ENCODE measurements at regions not wholly inside any gene's neighbourhood (a gene's known extent, or its start where the extent isn't known, plus 50 kb on each side); places are given as distances from the start of the nearest gene placed in this dataset.
A peak's percentile ranks its signal among the peaks of the same experiment; 100 is the strongest.

DNA sequence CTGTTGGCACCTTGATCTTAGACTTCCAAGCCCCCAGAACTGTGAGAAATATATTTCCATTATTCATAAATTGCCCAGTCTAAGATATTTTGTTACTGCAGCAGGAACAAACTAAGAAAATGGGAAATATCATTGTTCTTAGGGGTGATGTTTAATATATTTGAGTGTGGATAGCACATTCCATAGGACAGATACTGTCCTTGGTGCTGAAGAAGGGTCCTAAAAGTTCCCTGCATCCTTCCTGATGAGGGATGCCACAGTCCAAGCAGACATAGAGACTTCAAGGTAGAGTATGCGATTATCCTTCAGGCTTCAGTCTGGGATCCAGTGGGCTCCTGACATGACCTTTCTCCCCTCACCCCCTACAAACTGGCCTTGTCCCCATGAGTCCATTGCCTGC lies 689.0 kb downstream of the TDRD15 start:
- ChIA-PET POLR2A (no interaction called here), CTCF (no interaction called here)
- no peaks in the 10 kb centered on the region for H3K27me3 ChIP-seq (ENCODE audit: control insufficient read depth, insufficient read depth, low read length)
- no TSS peak for BruUV-seq (replicated peaks)
- no peak overlapping the region for H3K27ac ChIP-seq (ENCODE audit: low read length)
- no peaks in the 10 kb centered on the region for H3K36me3 ChIP-seq (ENCODE audit: control insufficient read depth, insufficient read depth, low read length)
- DNase-seq (ENCODE audit: low read depth, low spot score) (no peak), ATAC-seq (no peak)
- in situ Hi-C loops (cut with HindIII; ENCODE audit: low pct_unique_long_range_greater_than_20kb, low sequenced_read_pairs) (no loop called here), intact Hi-C loops (cut with micrococcal nuclease; ENCODE audit: unreplicated experiment) (no loop called here)
- H3K4me1 ChIP-seq (ENCODE audit: control insufficient read depth, insufficient read depth, low read length) = no peaks in the 10 kb centered on the region
- no peak overlapping the region for H3K4me3 ChIP-seq (ENCODE audit: low read depth in 2 of 2, low read length in 2 of 2)
- no peak for TF ChIP-seq POLR2AphosphoS5 (IDR thresholded peaks at IDR 0.05; ENCODE audit: low read depth, low read length)
- TF ChIP-seq, protein P1, sequence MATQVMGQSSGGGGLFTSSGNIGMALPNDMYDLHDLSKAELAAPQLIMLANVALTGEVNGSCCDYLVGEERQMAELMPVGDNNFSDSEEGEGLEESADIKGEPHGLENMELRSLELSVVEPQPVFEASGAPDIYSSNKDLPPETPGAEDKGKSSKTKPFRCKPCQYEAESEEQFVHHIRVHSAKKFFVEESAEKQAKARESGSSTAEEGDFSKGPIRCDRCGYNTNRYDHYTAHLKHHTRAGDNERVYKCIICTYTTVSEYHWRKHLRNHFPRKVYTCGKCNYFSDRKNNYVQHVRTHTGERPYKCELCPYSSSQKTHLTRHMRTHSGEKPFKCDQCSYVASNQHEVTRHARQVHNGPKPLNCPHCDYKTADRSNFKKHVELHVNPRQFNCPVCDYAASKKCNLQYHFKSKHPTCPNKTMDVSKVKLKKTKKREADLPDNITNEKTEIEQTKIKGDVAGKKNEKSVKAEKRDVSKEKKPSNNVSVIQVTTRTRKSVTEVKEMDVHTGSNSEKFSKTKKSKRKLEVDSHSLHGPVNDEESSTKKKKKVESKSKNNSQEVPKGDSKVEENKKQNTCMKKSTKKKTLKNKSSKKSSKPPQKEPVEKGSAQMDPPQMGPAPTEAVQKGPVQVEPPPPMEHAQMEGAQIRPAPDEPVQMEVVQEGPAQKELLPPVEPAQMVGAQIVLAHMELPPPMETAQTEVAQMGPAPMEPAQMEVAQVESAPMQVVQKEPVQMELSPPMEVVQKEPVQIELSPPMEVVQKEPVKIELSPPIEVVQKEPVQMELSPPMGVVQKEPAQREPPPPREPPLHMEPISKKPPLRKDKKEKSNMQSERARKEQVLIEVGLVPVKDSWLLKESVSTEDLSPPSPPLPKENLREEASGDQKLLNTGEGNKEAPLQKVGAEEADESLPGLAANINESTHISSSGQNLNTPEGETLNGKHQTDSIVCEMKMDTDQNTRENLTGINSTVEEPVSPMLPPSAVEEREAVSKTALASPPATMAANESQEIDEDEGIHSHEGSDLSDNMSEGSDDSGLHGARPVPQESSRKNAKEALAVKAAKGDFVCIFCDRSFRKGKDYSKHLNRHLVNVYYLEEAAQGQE (IDR thresholded peaks at IDR 0.05; ENCODE audit: insufficient read depth in 1 of 2, low read depth in 2 of 2, low read length in 1 of 2) = peak in 1 of 2 experiments; percentile 48; a peak in 2 of 4 replicates
- no peaks in the 10 kb centered on the region for H3K9me3 ChIP-seq (ENCODE audit: control insufficient read depth, insufficient read depth, low read depth, low read length)

DNA sequence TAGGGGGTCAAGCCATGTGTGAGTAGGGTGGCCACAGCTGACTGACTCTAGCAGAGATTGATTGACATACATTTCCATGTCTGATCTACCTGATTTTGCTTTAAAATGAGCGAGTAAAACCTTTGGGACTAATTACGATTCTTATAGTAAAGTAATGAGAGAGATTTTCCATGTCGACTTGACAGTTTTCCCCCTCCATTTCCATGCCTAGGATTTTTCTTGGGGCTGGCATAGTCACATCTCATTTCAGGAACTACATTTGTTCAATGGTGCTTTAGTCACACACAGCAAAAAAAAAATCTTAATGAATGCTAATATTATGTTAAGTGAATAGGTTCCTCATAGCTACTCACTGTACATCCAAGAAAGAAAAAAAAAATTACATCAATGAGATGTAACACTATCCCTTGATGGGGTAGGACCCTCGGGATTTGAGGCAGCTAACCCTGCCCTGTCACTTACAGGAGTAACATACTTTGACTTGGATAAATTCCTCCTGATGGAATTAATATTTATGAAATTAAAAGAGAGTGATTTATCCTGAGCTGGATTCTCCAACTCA lies 690.9 kb downstream of the TDRD15 start:
- ChIA-PET POLR2A (no interaction called here), CTCF (no interaction called here)
- H3K4me3 ChIP-seq (ENCODE audit: low read depth in 2 of 2, low read length in 2 of 2) = no peak overlapping the region
- no TSS peak for BruUV-seq (replicated peaks)
- TF ChIP-seq SIN3A (IDR thresholded peaks at IDR 0.05; ENCODE audit: borderline replicate concordance, insufficient read depth, low read depth, low read length) (no peak), POLR2AphosphoS5 (IDR thresholded peaks at IDR 0.05; ENCODE audit: low read depth, low read length) (no peak)
- TF ChIP-seq, protein P1 (IDR thresholded peaks at IDR 0.05; ENCODE audit: insufficient read depth in 1 of 2, low read depth in 2 of 2, low read length in 1 of 2) = no peak
- in situ Hi-C loops (cut with HindIII; ENCODE audit: low pct_unique_long_range_greater_than_20kb, low sequenced_read_pairs) (no loop called here), intact Hi-C loops (cut with micrococcal nuclease; ENCODE audit: unreplicated experiment) (no loop called here)
- H3K27ac ChIP-seq (ENCODE audit: low read length) = no peak overlapping the region
- H3K4me1 ChIP-seq (ENCODE audit: control insufficient read depth, insufficient read depth, low read length) = no peaks in the 10 kb centered on the region
- no peaks in the 10 kb centered on the region for H3K9me3 ChIP-seq (ENCODE audit: control insufficient read depth, insufficient read depth, low read depth, low read length)
- H3K27me3 ChIP-seq (ENCODE audit: control insufficient read depth, insufficient read depth, low read length) = no peaks in the 10 kb centered on the region
- ATAC-seq (no peak), DNase-seq (ENCODE audit: low read depth, low spot score) (no peak)
- H3K36me3 ChIP-seq (ENCODE audit: control insufficient read depth, insufficient read depth, low read length) = no peaks in the 10 kb centered on the region

DNA sequence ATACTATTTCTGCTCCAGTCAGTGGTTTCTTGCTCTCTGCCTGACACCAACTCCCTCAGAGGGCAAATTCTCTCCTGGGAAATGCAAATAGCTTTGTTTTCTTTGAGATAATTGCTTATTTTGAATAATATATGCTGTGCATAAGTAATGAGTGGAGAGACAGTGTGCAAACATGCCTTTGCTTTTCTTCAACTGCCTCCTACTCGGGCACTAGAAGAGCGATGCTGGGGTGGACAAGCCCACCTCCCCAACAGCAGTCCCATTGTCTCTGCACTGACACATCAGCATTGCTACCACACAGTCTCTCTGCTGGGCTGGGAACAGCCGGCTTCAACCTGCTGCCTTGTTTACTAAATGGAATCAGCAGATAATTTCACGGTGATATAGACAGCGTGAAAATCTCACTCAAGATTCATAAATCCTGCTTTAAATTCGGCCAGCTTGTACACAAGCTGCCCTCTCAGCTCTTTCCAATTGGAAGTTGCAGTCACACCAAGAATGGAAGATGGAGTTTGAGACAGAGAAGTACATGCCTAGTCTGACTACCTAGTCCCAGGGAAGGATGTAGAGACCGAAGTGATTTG lies 694.5 kb downstream of the TDRD15 start:
- Histone ChIP-seq H3K4me1 (ENCODE audit: control insufficient read depth, insufficient read depth, low read length) (no peaks in the 10 kb centered on the region), H3K9me3 (ENCODE audit: control insufficient read depth, insufficient read depth, low read depth, low read length) (no peaks in the 10 kb centered on the region), H3K36me3 (ENCODE audit: control insufficient read depth, insufficient read depth, low read length) (no peaks in the 10 kb centered on the region), H3K27me3 (ENCODE audit: control insufficient read depth, insufficient read depth, low read length) (no peaks in the 10 kb centered on the region), H3K27ac (ENCODE audit: low read length) (no peak overlapping the region), H3K4me3 (ENCODE audit: low read depth in 2 of 2, low read length in 2 of 2) (no peak overlapping the region)
- no peak for DNase-seq (ENCODE audit: low read depth, low spot score)
- TF ChIP-seq POLR2AphosphoS5 (IDR thresholded peaks at IDR 0.05; ENCODE audit: low read depth, low read length) = no peak
- TF ChIP-seq, protein P2, sequence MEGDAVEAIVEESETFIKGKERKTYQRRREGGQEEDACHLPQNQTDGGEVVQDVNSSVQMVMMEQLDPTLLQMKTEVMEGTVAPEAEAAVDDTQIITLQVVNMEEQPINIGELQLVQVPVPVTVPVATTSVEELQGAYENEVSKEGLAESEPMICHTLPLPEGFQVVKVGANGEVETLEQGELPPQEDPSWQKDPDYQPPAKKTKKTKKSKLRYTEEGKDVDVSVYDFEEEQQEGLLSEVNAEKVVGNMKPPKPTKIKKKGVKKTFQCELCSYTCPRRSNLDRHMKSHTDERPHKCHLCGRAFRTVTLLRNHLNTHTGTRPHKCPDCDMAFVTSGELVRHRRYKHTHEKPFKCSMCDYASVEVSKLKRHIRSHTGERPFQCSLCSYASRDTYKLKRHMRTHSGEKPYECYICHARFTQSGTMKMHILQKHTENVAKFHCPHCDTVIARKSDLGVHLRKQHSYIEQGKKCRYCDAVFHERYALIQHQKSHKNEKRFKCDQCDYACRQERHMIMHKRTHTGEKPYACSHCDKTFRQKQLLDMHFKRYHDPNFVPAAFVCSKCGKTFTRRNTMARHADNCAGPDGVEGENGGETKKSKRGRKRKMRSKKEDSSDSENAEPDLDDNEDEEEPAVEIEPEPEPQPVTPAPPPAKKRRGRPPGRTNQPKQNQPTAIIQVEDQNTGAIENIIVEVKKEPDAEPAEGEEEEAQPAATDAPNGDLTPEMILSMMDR (IDR thresholded peaks at IDR 0.05) = no peak
- no peak for TF ChIP-seq SIN3A (IDR thresholded peaks at IDR 0.05; ENCODE audit: borderline replicate concordance, insufficient read depth, low read depth, low read length)
- no peak for TF ChIP-seq TCF7L2 (IDR thresholded peaks at IDR 0.05; ENCODE audit: low read depth, low read length)
- TF ChIP-seq, protein P1 (IDR thresholded peaks at IDR 0.05; ENCODE audit: insufficient read depth in 1 of 2, low read depth in 2 of 2, low read length in 1 of 2) = no peak
- CTCF ChIA-PET = no interaction called here
- in situ Hi-C loops (cut with HindIII; ENCODE audit: low pct_unique_long_range_greater_than_20kb, low sequenced_read_pairs) (no loop called here), intact Hi-C loops (cut with micrococcal nuclease; ENCODE audit: unreplicated experiment) (no loop called here)
- ATAC-seq = no peak
- POLR2A ChIA-PET = no interaction called here
- BruUV-seq (replicated peaks) = no TSS peak

All from Panc1 (cell line).